ENCODE measurements at regions not wholly inside any gene's neighbourhood (a gene's known extent, or its start where the extent isn't known, plus 50 kb on each side); places are given as distances from the start of the nearest gene placed in this dataset.

- H3K4me3 ChIP-seq (ENCODE audit: control insufficient read depth, low read depth, low read length) = no peak overlapping the region
- no peak for DNase-seq (ENCODE audit: low read depth)
- TF ChIP-seq, protein P1, sequence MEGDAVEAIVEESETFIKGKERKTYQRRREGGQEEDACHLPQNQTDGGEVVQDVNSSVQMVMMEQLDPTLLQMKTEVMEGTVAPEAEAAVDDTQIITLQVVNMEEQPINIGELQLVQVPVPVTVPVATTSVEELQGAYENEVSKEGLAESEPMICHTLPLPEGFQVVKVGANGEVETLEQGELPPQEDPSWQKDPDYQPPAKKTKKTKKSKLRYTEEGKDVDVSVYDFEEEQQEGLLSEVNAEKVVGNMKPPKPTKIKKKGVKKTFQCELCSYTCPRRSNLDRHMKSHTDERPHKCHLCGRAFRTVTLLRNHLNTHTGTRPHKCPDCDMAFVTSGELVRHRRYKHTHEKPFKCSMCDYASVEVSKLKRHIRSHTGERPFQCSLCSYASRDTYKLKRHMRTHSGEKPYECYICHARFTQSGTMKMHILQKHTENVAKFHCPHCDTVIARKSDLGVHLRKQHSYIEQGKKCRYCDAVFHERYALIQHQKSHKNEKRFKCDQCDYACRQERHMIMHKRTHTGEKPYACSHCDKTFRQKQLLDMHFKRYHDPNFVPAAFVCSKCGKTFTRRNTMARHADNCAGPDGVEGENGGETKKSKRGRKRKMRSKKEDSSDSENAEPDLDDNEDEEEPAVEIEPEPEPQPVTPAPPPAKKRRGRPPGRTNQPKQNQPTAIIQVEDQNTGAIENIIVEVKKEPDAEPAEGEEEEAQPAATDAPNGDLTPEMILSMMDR (conservative IDR thresholded peaks at IDR 0.05; ENCODE audit: control insufficient read depth, insufficient read depth, low read depth, low read length) = no peak
These were observed 73.1 kb downstream of the GPR88 start for GRCh38 chr1:100611086-100611485.

DNA sequence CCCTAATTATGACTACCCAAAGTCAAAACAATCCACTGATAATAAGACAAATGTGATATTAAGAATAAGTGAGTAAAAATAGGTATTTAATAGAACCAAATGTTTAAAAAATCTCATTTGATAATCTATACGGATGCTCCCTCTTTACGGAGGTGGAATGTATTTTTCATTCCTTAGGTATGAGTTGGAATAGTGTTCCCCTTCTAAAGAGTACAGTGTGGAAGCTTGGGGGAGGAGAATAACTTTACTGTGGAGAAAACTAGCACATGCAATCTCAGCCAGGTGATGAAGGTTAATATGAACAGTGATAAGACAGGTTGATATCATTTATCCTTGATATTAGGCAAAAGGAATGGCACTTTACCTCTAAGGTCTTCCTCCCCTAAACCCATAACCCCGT, 74.6 kb downstream of the GPR88 start:
- no peak overlapping the region for H3K4me3 ChIP-seq (ENCODE audit: control insufficient read depth, low read depth, low read length)
- DNase-seq (ENCODE audit: low read depth) = no peak
- TF ChIP-seq, protein P1 (conservative IDR thresholded peaks at IDR 0.05; ENCODE audit: control insufficient read depth, insufficient read depth, low read depth, low read length) = no peak

- DNase-seq (ENCODE audit: low read depth) = no peak
- no peak overlapping the region for H3K4me3 ChIP-seq (ENCODE audit: control insufficient read depth, low read depth, low read length)
- TF ChIP-seq, protein P1 (conservative IDR thresholded peaks at IDR 0.05; ENCODE audit: control insufficient read depth, insufficient read depth, low read depth, low read length) = no peak
These were observed 76.0 kb downstream of the GPR88 start for GRCh38 chr1:100613817-100614559.

DNA sequence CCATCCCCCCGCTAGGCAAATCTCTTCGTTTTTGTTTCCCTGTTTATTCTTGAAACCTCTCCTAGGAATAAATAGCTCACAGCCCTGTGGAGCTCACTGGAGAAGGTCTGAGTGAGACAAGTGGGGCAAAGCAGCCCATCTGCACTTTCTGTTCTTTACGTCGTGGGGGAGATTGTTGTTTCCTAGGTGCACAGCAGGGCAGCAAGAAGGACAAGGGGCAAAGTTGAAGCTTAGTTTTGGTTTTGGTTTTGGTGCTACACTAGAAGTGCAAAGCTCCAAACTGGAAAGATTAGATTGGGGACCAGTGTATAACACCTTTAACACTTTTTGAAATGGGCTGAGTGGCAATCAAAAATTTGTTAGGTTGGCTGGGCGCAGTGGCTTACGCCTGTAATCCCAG, 76.6 kb downstream of the GPR88 start:
- DNase-seq (ENCODE audit: low read depth) = no peak
- TF ChIP-seq, protein P1 (conservative IDR thresholded peaks at IDR 0.05; ENCODE audit: control insufficient read depth, insufficient read depth, low read depth, low read length) = no peak

DNA sequence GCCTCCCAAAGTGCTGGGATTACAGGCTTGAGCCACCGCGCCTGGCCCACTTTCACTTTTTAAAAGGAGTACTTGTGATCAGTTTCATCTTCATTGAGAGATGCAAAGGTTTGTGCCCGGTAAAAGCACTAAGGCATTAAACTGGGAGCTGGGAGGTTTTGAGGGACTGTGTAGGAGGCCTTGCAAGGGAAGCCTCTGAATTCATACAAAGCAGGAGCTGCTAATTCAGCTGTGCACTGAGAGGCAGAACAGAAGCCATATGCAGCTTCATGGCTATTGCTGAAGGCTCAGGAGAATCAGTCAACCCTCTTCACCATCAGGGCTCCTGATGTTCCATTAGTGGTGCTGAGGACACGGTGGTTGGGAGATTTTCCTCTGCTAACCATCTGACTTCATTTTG, 77.7 kb downstream of the GPR88 start:
- H3K4me3 ChIP-seq (ENCODE audit: control insufficient read depth, low read depth, low read length) = no peak overlapping the region
- TF ChIP-seq, protein P1 (conservative IDR thresholded peaks at IDR 0.05; ENCODE audit: control insufficient read depth, insufficient read depth, low read depth, low read length) = no peak
- no peak for DNase-seq (ENCODE audit: low read depth)

More for the DNA sequence above, 76.6 kb downstream of the GPR88 start:
- H3K4me3 ChIP-seq (ENCODE audit: control insufficient read depth, low read depth, low read length) = no peak overlapping the region

DNA sequence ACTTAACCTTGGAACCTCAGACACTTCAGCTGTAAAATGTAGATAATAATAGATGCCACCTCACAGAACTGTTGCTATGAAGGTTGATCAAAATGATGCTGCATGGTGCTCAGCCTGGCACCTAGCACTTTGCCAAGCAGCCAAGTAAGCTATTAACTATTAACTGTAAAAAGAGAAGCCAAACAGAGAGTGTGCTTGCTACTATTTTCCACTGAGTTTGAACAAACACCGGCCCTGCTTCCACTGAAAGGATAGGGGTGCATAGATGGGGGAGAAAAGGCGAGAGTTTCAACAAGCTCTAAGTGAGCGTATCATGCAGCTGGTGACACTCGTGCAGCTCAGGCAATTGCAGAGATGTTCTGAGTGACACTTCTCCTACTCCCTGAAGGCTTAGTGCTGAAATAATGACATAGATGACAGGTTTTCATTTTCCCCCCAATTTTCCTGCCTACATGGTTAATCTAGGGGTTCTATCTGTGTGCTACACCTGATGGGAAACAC, 78.2 kb downstream of the GPR88 start:
- no peak overlapping the region for H3K4me3 ChIP-seq (ENCODE audit: control insufficient read depth, low read depth, low read length)
- TF ChIP-seq, protein P1 (conservative IDR thresholded peaks at IDR 0.05; ENCODE audit: control insufficient read depth, insufficient read depth, low read depth, low read length) = no peak
- no peak for DNase-seq (ENCODE audit: low read depth)

Data from fibroblast of mammary gland (primary cell).